GM18951 (cell line): ENCODE measurements at regions not wholly inside any gene's neighbourhood (a gene's known extent, or its start where the extent isn't known, plus 50 kb on each side); places are given as distances from the start of the nearest gene placed in this dataset.

Experiments used
- POLR2A ChIP-seq: IDR thresholded peaks from 4 replicates; pipeline ENCODE4 v1.6.1; 2011; ENCODE audit warnings: mild to moderate bottlenecking; ENCODE audit not compliant: insufficient read length, insufficient read depth; ENCODE audit errors: extremely low read depth
- in situ Hi-C: fragments of 300-500 bp; cut with MboI; formaldehyde crosslinking; loops from one replicate; pipeline ENCODE4 v1.12.0; 2022; ENCODE audit warnings: low sequenced_read_pairs, mixed read lengths, inconsistent platforms; ENCODE audit not compliant: unreplicated experiment

DNA sequence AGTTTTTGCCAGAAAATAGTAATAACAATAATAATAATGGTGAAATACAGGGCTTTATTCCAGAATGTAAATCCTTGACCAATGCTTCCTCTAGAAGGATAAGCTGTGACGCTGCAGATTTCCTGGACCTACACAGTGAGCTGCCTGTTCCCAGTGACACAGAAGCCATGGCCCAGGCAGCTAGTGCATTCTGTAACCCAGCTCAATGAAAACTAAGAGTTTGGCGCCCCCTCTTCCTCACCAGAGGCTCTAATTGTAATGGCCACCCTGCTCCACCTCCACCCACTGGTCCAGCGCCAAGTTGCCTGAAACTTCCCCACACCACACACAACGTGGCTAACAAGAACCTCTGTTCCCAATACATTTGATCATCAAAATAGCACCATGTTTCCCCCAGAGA is 248.1 kb downstream of the CETN3 start:
- in situ Hi-C loops = no loop called here
- TF ChIP-seq POLR2A = no peak

DNA sequence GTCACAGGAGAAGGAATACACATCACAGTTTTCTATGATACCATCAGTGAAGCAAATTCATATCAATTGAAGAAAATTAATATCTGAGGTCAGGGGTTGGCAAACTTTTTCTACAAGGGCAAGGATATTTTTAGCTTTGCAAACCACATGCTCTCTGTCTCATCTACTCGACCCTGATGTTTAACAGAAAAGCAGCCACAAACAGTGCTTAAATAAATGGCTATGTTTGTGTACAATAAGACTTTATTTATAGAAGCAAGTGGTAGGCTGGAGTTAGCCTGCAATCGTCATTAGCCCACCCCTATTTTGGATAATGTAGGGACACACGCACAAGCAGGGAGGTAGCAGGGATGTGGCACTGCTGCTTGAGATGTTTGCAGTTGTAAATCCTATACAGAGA is 251.4 kb downstream of the CETN3 start:
- TF ChIP-seq POLR2A = no peak
- in situ Hi-C loops = no loop called here

DNA sequence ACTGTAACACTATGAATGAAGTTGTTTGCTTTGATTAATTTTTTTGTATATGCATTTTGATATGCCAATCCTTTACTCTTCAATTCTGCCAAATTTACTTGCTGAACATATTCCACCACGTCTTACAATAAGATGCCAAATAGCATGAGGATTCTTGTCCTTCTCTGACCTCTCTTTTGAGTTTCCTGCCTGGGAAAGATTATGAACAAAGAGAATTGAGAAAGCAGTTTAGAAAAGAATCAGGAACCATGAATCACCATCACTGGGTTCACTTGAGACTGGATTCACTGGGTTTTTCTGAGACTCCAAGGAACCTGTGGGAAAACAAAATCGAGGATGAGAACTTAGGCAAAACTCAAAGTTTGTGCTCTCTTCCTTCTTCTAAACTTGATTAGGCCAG is 256.5 kb downstream of the CETN3 start:
- in situ Hi-C loops = no loop called here

DNA sequence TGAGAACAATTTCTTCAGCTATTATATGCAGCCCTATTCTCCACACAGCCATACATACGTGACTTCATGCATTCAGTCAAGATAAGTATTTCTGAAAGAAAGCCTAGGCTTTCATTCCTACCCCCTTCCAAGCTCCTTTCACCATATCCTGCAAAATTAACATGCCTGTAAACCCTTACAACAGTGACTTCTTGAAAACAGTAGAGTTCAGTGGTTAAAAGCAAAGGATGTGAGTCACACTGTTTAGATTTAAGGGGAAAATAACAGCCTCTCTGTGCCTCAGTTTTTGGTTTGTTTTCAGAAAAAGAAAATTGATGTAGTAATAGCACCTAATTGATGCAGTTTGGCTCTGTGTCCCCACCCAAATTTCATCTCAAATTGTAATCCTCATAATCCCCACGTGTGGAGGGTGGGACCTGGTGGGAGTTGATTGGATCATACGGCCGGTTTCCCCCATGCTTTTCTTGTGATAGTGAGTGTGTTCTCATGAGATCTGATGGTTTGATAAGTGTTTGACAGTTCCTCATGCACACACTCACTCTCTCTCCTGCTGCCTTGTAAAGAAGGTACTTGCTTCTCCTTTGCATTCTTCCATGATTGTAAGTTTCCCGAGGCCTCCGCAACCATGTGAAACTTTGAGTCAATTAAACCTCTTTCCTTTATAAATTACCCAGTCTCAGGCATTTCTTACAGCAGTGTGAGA is 264.8 kb downstream of the CETN3 start:
- no peak for TF ChIP-seq POLR2A
- in situ Hi-C loops = no loop called here

More for the DNA sequence above, 256.5 kb downstream of the CETN3 start:
- TF ChIP-seq POLR2A = no peak

DNA sequence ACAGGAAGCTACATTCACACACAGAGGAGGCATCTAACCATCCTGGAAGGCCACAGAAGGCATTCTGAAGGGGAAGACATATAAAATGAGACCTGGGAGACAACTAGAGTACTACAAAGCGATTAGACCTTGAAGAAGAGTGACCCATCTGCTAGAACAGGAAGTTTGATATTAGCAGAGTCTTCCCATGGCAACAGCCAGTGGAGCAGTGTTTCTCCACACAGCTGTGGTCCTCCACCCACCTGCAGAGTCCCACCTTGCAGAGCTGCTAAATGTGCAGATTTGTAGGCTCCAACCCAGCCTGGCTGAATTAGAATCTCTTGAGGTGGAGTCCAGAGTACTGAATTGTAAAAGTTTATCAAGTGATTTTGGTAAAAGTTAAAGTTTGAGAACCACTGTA is 267.0 kb downstream of the CETN3 start:
- TF ChIP-seq POLR2A = no peak
- in situ Hi-C loops = no loop called here

DNA sequence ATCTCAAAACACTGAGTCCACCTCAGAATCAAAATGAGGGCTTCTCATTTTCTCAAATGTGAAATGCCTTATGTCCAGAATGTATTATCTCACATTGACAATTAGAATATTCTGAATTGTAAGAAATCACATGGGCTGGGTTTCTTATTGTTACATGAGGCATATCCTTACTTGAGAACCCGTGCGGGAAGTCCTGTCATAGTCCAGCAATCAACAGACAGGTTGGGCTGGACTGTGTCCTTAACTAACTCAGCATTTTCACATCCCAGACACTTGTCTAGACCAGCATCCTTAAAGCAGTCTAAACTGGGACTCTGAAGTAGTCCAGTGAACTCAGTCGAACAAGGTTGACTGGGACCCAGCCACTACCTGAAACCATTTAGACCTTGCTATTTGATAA is 267.6 kb downstream of the CETN3 start:
- in situ Hi-C loops = no loop called here
- no peak for TF ChIP-seq POLR2A

DNA sequence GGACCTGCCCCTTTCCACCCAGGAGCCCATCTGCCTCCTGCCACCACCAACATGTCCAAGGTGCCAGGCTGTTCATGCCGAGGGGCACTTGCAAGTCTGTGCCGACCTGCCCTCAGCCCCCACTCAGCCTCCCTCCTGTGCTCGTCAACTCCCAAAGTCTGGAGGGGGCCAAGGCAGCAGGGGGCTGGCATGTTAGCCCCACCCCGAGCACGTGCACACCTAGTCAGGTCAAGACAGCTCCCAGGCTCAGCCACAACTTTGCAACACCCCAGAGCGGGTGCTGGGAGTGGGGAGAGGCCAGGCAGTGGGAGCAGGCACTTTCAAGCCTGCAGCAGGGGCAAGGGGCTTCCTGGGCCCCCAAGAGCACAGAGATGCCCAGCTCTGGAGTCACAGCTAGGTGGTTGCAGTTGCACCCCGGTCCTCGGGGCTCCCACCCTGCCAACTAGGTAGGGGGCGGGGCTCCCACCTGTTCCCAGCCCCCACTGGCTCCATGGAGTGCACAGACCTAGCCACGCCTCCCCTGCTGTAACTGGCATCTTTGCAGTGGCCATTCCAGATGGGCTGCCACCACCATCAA is 272.5 kb downstream of the CETN3 start:
- in situ Hi-C loops = no loop called here
- no peak for TF ChIP-seq POLR2A

DNA sequence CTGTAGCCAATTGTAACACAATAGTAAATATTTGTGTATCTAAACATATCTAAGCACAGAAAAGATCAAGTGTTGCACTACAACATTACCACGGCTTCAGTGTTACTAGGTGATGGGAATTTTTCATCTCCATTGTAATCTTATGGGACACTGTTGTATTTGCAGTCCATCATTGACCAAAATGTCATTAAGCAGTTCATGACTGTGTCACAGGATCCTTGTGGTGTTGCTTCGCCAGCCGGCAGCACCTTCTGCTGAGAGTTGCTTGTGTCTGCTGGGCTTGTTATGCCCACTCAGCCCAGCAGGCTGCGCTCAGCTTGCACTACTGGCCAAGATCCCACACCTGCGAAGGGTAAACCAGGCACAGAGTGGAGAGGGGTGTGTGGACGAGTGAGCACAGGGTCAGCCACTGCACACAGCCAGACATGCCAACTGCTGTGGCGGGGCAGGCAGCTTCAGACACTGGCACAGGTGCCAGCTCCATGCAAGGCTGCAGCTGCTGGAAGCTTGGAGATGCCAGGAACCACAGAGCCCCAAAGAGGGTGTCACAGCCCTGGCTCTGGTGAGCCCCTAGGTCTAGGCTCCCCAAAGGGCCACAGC is 273.7 kb downstream of the CETN3 start:
- in situ Hi-C loops = no loop called here
- no peak for TF ChIP-seq POLR2A

DNA sequence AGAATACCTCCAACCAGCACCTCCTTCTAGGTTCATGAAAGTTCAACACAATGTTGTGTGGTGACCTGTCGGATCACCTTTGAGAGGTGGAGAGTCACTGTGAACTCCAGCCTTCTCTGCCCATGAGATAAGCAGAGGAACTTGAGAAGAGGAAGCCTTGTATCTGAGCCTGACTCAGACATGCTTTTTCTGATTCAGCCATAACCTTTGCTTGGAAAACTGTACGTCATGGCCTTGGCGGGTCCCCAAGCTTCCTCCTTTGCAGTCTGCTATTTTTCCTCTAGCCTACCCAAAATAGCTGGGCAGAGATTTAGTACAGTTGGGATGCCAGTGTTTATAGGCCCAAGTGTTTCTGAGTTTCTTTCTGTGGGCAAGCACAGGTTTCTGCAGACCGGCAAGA is 274.7 kb downstream of the CETN3 start:
- TF ChIP-seq POLR2A = no peak
- in situ Hi-C loops = no loop called here

DNA sequence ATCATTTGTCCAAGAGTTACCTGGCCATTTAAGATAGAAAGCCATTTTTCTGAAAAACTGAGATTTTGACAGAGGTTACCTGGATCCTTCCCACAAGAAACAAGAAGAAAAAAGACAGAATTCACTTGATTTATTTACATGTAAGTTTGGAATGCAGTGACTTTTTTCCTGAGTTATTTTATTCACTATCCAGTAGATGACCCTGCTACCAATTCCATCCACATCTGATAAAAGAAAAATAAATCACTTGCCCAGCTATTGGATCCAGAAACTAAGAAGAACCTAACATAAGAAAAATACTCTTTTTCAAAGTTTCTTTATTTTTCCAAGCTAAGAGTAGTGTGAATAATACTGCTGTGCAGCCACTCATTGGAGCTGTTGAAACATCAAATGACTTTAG is 275.2 kb downstream of the CETN3 start:
- no peak for TF ChIP-seq POLR2A
- in situ Hi-C loops = no loop called here

DNA sequence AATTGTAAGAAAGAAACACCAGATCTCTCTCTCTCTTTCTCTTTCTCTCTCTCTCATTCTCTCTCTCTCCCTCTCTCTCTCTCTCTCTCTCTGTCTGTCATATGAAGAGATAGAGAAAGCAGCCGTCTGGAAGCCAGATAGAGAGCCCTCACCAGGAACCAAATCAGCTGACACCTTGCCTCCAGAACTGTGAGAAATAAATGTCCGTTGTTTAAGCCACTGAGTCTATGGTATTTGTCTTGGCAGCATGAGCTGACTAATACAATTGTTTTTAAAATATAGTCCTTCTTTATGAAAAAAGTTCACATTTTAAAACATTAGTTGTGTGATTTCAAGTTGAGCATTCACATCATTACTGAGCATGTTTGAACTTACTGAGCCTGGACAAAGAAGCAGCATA is 275.6 kb downstream of the CETN3 start:
- no peak for TF ChIP-seq POLR2A
- in situ Hi-C loops = no loop called here

DNA sequence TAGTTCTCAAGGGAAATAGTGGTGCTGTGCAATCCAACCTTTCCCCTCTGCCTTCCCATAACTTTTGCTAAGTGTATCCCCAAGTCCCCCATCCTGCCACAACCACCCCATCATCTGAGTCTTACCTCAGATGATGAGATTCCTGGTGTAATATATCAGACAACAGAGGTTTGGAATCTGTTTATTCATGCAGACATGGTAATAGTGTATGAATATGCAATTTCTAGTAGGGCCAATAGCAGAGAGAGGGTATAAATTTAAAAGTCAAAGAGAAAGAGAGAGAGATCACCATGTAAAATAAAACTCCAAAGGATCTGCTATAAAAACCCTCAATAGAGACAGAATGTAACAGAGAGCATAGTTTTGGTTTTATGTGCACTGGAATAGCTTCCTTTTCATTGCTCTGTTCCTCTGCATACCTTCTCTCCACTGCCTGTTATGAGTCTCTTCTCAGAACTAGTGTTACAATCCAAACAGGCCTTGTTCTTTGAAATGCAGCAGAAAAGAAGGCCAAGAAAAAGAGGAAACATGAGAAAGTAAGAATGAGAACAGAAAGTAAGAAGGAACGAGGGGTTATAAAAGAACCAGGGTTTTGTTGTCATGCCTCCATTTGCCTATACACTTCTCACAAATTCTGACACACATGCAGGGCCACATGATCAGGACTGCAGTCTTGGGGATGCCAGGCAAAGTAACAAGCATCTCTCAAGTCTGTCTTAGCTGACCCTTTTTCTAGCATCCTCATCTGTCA is 278.0 kb downstream of the CETN3 start:
- TF ChIP-seq POLR2A = no peak
- in situ Hi-C loops = no loop called here

DNA sequence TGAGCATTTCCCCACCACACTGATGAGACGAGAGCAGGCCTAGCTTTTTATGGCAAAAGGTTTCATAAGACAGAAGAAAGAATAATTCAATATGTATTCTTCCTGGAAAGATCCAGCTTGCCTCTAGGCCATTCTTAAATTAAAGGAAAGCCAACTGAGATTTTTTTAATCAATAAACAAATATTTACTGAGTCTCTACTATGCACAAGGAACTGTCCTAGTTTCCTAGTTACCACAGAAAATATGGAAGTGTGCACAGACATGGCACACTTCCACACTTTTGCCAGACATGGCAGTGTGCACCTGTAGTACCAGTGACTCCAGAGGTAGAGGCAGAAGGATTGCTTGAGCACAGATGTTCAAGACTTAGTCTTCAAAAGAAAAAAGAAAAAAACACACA is 281.0 kb downstream of the CETN3 start:
- in situ Hi-C loops = no loop called here
- TF ChIP-seq POLR2A = no peak
